DOHH2 (cell line): ENCODE measurements at regions not wholly inside any gene's neighbourhood (a gene's known extent, or its start where the extent isn't known, plus 50 kb on each side); places are given as distances from the start of the nearest gene placed in this dataset.

Experiments
- H3F3A ChIP-seq: fragments of 200-600 bp; sonication (generic), shearing (Covaris generic); 2 replicates; pipeline ENCODE4 v1.6.0; 2016; ENCODE audit warnings: antibody characterized with exemption, mild to moderate bottlenecking; ENCODE audit not compliant: control insufficient read depth, insufficient read depth
- H3K27ac ChIP-seq: fragments of 200-600 bp; sonication (generic); 2 replicates; pipeline ENCODE4 v1.5.1; 2014; ENCODE audit warnings: low read depth, mild to moderate bottlenecking, low read length, moderate library complexity
- H3K27me3 ChIP-seq: fragments of 200-600 bp; sonication (generic); 2 replicates; pipeline ENCODE4 v1.6.1; 2014; ENCODE audit warnings: mild to moderate bottlenecking, low read length, mixed read lengths; ENCODE audit not compliant: control insufficient read depth
- H3K36me3 ChIP-seq: fragments of 200-600 bp; sonication (generic); 2 replicates; pipeline ENCODE4 v1.6.1; 2014; ENCODE audit warnings: mild to moderate bottlenecking, low read length, moderate library complexity, mixed read lengths; ENCODE audit not compliant: control insufficient read depth
- H3K4me1 ChIP-seq: fragments of 200-600 bp; sonication (generic); 2 replicates; pipeline ENCODE4 v1.6.1; 2014; ENCODE audit warnings: mild to moderate bottlenecking, low read length, mixed read lengths; ENCODE audit not compliant: control insufficient read depth
- H3K4me2 ChIP-seq: fragments of 200-600 bp; sonication (generic); 2 replicates; pipeline ENCODE4 v1.6.0; 2014; ENCODE audit warnings: mild to moderate bottlenecking, low read length, moderate library complexity
- H3K4me3 ChIP-seq: fragments of 200-600 bp; sonication (generic); 2 replicates; pipeline ENCODE4 v1.5.1; 2014; ENCODE audit warnings: mild to moderate bottlenecking, low read length, mixed read lengths
- H3K79me2 ChIP-seq: fragments of 200-600 bp; sonication (generic); 2 replicates; pipeline ENCODE4 v1.6.1; 2014; ENCODE audit warnings: mild to moderate bottlenecking, low read length, mixed read lengths; ENCODE audit not compliant: control insufficient read depth
- H3K9me2 ChIP-seq: fragments of 200-600 bp; sonication (generic); replicated peaks from 2 replicates; pipeline ENCODE4 v1.6.1; 2014; ENCODE audit warnings: mild to moderate bottlenecking, low read length, mixed read lengths; ENCODE audit not compliant: control insufficient read depth
- H3K9me3 ChIP-seq: fragments of 200-600 bp; sonication (generic); 2 replicates; pipeline ENCODE4 v1.6.1; 2014; ENCODE audit warnings: antibody characterized with exemption, low read length, mixed read lengths; ENCODE audit not compliant: control insufficient read depth, insufficient read depth
- H4K20me1 ChIP-seq: fragments of 200-600 bp; sonication (generic); 2 replicates; pipeline ENCODE4 v1.6.0; 2014; ENCODE audit warnings: low read depth, mild to moderate bottlenecking, antibody characterized with exemption, low read length, moderate library complexity; ENCODE audit not compliant: control insufficient read depth, insufficient read depth
- CTCF ChIP-seq: fragments of 200-600 bp; sonication (generic); IDR thresholded peaks from one replicate; pipeline ENCODE4 v1.5.1; 2014; ENCODE audit warnings: antibody characterized with exemption, mild to moderate bottlenecking, low read depth, low read length; ENCODE audit not compliant: poor library complexity, severe bottlenecking
- EZH2phosphoT487 ChIP-seq: fragments of 200-600 bp; sonication (generic); IDR thresholded peaks from 2 replicates; pipeline ENCODE4 v1.6.1; 2017; ENCODE audit warnings: borderline replicate concordance, mild to moderate bottlenecking, antibody characterized with exemption, low read length, moderate library complexity, mixed read lengths

DNA sequence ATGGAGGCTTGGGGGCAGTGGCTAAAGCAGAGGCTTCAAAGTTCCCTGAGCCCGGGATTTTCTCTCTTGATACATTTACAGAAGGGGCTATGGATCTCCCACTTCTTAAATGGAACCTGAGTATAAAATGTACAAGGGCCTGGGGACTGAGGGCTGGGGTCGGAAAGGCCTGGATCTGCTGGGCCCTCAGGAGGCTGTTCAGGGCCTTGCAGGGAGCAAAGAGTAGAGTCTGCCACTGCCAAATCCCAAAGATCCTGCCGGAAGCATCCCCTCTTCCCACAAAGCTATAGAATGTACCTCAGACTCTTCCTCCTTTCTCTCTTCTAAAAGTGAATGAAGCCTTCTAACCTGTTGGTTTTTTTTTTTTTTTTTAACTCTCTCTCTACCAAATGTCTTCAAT, 59.8 kb upstream of the ARHGEF3 start:
- TF ChIP-seq EZH2phosphoT487, result no peak
- no peak for TF ChIP-seq CTCF
- H4K20me1 ChIP-seq, result no peaks in the 10 kb centered on the region
- no peak overlapping the region for H3K4me2 ChIP-seq
- H3K4me1 ChIP-seq, result peaks cover 8% of the 10 kb centered on the region
- H3K9me3 ChIP-seq, result no peaks in the 10 kb centered on the region
- no peak overlapping the region for H3K4me3 ChIP-seq
- no peaks in the 10 kb centered on the region for H3K79me2 ChIP-seq
- no peaks in the 10 kb centered on the region for H3K27me3 ChIP-seq
- H3F3A ChIP-seq, result no peaks in the 10 kb centered on the region
- H3K36me3 ChIP-seq, result no peaks in the 10 kb centered on the region
- no peak overlapping the region for H3K27ac ChIP-seq
- no peaks in the 10 kb centered on the region for H3K9me2 ChIP-seq

DNA sequence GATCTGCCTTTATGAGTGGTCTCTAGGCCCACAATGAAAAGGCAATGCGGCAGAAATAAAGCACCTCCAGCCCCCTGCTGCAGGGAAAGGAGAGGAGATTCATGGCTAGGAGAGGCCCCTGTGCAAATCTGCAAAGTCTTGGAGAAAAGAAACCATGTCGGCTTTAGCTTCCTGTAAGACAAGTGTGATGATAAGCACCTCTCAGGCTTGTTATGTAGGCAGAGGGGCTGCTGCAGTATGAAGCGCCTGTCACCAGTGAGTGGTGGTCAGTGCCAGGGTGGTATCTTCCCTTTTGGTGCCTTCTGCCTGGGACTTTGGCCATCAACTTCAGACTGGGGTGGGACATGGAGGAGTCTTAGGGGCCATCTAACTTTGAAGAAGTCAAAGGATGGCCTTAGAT, 59.2 kb upstream of the ARHGEF3 start:
- Histone ChIP-seq H3K4me3 (no peak overlapping the region), H3K4me2 (no peak overlapping the region), H3K36me3 (no peaks in the 10 kb centered on the region), H3K9me2 (no peaks in the 10 kb centered on the region), H3K79me2 (no peaks in the 10 kb centered on the region), H4K20me1 (no peaks in the 10 kb centered on the region), H3K4me1 (peaks cover 8% of the 10 kb centered on the region), H3F3A (no peaks in the 10 kb centered on the region), H3K9me3 (no peaks in the 10 kb centered on the region), H3K27ac (no peak overlapping the region), H3K27me3 (no peaks in the 10 kb centered on the region)
- TF ChIP-seq CTCF (no peak), EZH2phosphoT487 (no peak)

GRCh38 chr3:56860351-56860750, 58.6 kb upstream of the ARHGEF3 start:
- no peaks in the 10 kb centered on the region for H3K36me3 ChIP-seq

More at GRCh38 chr3:56860351-56860750, 58.6 kb upstream of the ARHGEF3 start:
- Histone ChIP-seq H3K4me2 (no peak overlapping the region), H3K4me1 (peaks cover 8% of the 10 kb centered on the region), H3K9me2 (no peaks in the 10 kb centered on the region), H4K20me1 (no peaks in the 10 kb centered on the region), H3K27ac (no peak overlapping the region), H3K79me2 (no peaks in the 10 kb centered on the region), H3K9me3 (no peaks in the 10 kb centered on the region), H3K4me3 (no peak overlapping the region), H3K27me3 (no peaks in the 10 kb centered on the region), H3F3A (no peaks in the 10 kb centered on the region)
- TF ChIP-seq EZH2phosphoT487 (no peak), CTCF (no peak)
